ENCODE measurements at regions not wholly inside any gene's neighbourhood (a gene's known extent, or its start where the extent isn't known, plus 50 kb on each side); places are given as distances from the start of the nearest gene placed in this dataset.

DNA sequence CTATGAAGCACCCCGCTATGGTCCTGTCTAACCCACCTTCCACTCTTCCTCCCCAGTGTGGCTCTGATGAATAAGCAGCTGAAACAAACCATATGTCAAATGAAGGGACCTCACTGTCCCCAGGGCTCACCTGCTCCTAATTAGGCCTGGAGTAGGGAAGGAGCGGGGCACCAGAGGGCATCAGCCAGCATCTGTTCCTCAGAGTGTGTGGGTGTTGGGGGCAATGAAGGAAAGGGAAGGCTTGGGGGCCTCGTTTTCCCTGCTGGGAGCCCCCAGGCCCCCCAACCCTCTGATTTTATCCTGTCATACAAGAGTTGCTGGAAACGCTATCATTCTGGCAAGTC, 274.7 kb downstream of the HAUS1 start:
- Histone ChIP-seq H2AFZ (ENCODE audit: low read depth, low read length) (no peak overlapping the region), H3F3A (ENCODE audit: insufficient read depth, low read length, poor library complexity, severe bottlenecking) (no peaks in the 10 kb centered on the region), H3K4me3 (ENCODE audit: low read length) (no peak overlapping the region), H3K27ac (ENCODE audit: low read length) (no peak overlapping the region), H3K9me3 (ENCODE audit: low read length) (no peaks in the 10 kb centered on the region), H4K20me1 (ENCODE audit: insufficient read depth) (no peaks in the 10 kb centered on the region), H3K9me2 (ENCODE audit: insufficient read depth, low read length) (no peaks in the 10 kb centered on the region), H3K36me3 (ENCODE audit: insufficient read depth, low read length) (no peaks in the 10 kb centered on the region), H3K79me2 (replicated peaks; ENCODE audit: insufficient read depth, low read length) (peaks cover 5% of the 10 kb centered on the region), H3K27me3 (ENCODE audit: insufficient read depth, low read depth, low read length) (no peaks in the 10 kb centered on the region), H3K4me2 (ENCODE audit: low read length) (no peak overlapping the region), H3K9ac (ENCODE audit: low read length) (no peak overlapping the region)
- TF ChIP-seq TAF1 (IDR thresholded peaks at IDR 0.05; ENCODE audit: low read depth): no peak
- no peak for TF ChIP-seq RAD21 (conservative IDR thresholded peaks at IDR 0.05)
- no peak for TF ChIP-seq SMC3 (conservative IDR thresholded peaks at IDR 0.05; ENCODE audit: poor library complexity)
- TF ChIP-seq, protein P1, sequence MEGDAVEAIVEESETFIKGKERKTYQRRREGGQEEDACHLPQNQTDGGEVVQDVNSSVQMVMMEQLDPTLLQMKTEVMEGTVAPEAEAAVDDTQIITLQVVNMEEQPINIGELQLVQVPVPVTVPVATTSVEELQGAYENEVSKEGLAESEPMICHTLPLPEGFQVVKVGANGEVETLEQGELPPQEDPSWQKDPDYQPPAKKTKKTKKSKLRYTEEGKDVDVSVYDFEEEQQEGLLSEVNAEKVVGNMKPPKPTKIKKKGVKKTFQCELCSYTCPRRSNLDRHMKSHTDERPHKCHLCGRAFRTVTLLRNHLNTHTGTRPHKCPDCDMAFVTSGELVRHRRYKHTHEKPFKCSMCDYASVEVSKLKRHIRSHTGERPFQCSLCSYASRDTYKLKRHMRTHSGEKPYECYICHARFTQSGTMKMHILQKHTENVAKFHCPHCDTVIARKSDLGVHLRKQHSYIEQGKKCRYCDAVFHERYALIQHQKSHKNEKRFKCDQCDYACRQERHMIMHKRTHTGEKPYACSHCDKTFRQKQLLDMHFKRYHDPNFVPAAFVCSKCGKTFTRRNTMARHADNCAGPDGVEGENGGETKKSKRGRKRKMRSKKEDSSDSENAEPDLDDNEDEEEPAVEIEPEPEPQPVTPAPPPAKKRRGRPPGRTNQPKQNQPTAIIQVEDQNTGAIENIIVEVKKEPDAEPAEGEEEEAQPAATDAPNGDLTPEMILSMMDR (IDR thresholded peaks at IDR 0.05; ENCODE audit: poor library complexity, severe bottlenecking): no peak
- TF ChIP-seq, protein P2, sequence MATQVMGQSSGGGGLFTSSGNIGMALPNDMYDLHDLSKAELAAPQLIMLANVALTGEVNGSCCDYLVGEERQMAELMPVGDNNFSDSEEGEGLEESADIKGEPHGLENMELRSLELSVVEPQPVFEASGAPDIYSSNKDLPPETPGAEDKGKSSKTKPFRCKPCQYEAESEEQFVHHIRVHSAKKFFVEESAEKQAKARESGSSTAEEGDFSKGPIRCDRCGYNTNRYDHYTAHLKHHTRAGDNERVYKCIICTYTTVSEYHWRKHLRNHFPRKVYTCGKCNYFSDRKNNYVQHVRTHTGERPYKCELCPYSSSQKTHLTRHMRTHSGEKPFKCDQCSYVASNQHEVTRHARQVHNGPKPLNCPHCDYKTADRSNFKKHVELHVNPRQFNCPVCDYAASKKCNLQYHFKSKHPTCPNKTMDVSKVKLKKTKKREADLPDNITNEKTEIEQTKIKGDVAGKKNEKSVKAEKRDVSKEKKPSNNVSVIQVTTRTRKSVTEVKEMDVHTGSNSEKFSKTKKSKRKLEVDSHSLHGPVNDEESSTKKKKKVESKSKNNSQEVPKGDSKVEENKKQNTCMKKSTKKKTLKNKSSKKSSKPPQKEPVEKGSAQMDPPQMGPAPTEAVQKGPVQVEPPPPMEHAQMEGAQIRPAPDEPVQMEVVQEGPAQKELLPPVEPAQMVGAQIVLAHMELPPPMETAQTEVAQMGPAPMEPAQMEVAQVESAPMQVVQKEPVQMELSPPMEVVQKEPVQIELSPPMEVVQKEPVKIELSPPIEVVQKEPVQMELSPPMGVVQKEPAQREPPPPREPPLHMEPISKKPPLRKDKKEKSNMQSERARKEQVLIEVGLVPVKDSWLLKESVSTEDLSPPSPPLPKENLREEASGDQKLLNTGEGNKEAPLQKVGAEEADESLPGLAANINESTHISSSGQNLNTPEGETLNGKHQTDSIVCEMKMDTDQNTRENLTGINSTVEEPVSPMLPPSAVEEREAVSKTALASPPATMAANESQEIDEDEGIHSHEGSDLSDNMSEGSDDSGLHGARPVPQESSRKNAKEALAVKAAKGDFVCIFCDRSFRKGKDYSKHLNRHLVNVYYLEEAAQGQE (IDR thresholded peaks at IDR 0.05; ENCODE audit: borderline replicate concordance): no peak
- TF ChIP-seq EP300 (conservative IDR thresholded peaks at IDR 0.05; ENCODE audit: poor library complexity, severe bottlenecking): no peak
- TF ChIP-seq EZH2 (IDR thresholded peaks at IDR 0.05; ENCODE audit: borderline replicate concordance, insufficient read depth, low read length, poor library complexity, severe bottlenecking): no peak
- TF ChIP-seq POLR2AphosphoS5 (IDR thresholded peaks at IDR 0.05): no peak
- no peak for TF ChIP-seq MXI1 (conservative IDR thresholded peaks at IDR 0.05; ENCODE audit: poor library complexity, severe bottlenecking)

DNA sequence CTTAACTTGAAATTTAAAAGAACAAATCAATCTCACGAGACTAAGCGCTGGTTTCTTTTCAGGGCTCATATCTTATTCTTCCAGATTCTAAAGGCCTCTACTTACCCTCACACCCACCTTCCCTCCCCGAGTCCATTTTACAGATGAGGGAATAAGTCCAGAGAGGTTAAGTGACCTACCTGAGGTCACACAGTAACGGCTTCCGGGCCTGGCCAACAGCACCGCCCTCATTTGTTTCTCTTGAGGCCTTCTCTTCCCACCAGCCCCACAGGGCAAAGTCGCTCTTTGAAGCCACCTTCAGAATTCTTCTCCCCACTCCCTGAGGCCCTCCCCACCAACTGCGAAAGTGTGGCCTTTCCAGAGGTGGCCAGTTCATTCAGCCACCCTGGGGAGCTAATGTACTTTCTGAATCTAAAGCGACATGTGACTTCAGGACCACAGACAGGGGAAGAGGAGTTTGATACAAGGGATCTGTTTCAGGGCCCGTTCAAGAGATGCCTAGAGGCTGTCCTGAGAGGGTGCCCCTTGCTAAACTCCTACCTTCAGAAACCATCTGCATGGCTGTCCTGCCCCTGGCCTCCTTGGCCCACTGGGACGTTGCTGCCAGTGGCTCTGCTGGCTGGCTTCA, 275.3 kb downstream of the HAUS1 start:
- H3K9me3 ChIP-seq (ENCODE audit: low read length): no peaks in the 10 kb centered on the region
- no peaks in the 10 kb centered on the region for H3K27me3 ChIP-seq (ENCODE audit: insufficient read depth, low read depth, low read length)
- H3K4me3 ChIP-seq (ENCODE audit: low read length): no peak overlapping the region
- no peak overlapping the region for H3K9ac ChIP-seq (ENCODE audit: low read length)
- no peak overlapping the region for H3K4me2 ChIP-seq (ENCODE audit: low read length)
- TF ChIP-seq, protein P2 (IDR thresholded peaks at IDR 0.05; ENCODE audit: borderline replicate concordance): no peak
- TF ChIP-seq MXI1 (conservative IDR thresholded peaks at IDR 0.05; ENCODE audit: poor library complexity, severe bottlenecking) (no peak), RAD21 (conservative IDR thresholded peaks at IDR 0.05) (no peak), EP300 (conservative IDR thresholded peaks at IDR 0.05; ENCODE audit: poor library complexity, severe bottlenecking) (no peak), EZH2 (IDR thresholded peaks at IDR 0.05; ENCODE audit: borderline replicate concordance, insufficient read depth, low read length, poor library complexity, severe bottlenecking) (no peak), POLR2AphosphoS5 (IDR thresholded peaks at IDR 0.05) (no peak)
- TF ChIP-seq, protein P1 (IDR thresholded peaks at IDR 0.05; ENCODE audit: poor library complexity, severe bottlenecking): no peak
- no peaks in the 10 kb centered on the region for H4K20me1 ChIP-seq (ENCODE audit: insufficient read depth)
- H3F3A ChIP-seq (ENCODE audit: insufficient read depth, low read length, poor library complexity, severe bottlenecking): no peaks in the 10 kb centered on the region
- no peaks in the 10 kb centered on the region for H3K79me2 ChIP-seq (replicated peaks; ENCODE audit: insufficient read depth, low read length)
- no peaks in the 10 kb centered on the region for H3K9me2 ChIP-seq (ENCODE audit: insufficient read depth, low read length)
- H2AFZ ChIP-seq (ENCODE audit: low read depth, low read length): no peak overlapping the region
- H3K36me3 ChIP-seq (ENCODE audit: insufficient read depth, low read length): no peaks in the 10 kb centered on the region
- H3K27ac ChIP-seq (ENCODE audit: low read length): no peak overlapping the region

Measured in neural cell (in vitro differentiated cells).